Activated T-cell treated with anti-CD3 and anti-CD28 coated beads, Interleukin-2, amount 50 U/mL, for 4 hours (primary cell): ENCODE measurements at regions not wholly inside any gene's neighbourhood (a gene's known extent, or its start where the extent isn't known, plus 50 kb on each side); places are given as distances from the start of the nearest gene placed in this dataset.

Source experiments
- ATAC-seq, 2 donors: fragments of 200-7000 bp; cut with Tn5 transposase; one replicate each; pipeline ENCODE4 v1.10.0; 2021
- DNase-seq: peaks from one replicate; pipeline ENCODE4 v3.0.0-alpha.2; 2020
- H3K27me3 Mint-ChIP-seq: one replicate; pipeline ENCODE4 v1.8.0; 2021; ENCODE audit warnings: low read depth, mixed read lengths
- H3K36me3 Mint-ChIP-seq: one replicate; pipeline ENCODE4 v1.8.0; 2022; ENCODE audit warnings: mixed read lengths; ENCODE audit not compliant: insufficient read depth
- H3K4me1 Mint-ChIP-seq: one replicate; pipeline ENCODE4 v1.8.0; 2021; ENCODE audit warnings: low read depth, mixed read lengths
- H3K4me3 Mint-ChIP-seq: one replicate; pipeline ENCODE4 v1.8.0; 2021; ENCODE audit warnings: mild to moderate bottlenecking, moderate library complexity, mixed read lengths
- H3K9me3 Mint-ChIP-seq: one replicate; pipeline ENCODE4 v1.8.0; 2021; ENCODE audit warnings: mixed read lengths

- ATAC-seq (no peak), DNase-seq (no peak)
- Mint-ChIP-seq H3K4me1 (peaks cover 5% of the 10 kb centered on the region), H3K36me3 (no peaks in the 10 kb centered on the region), H3K27me3 (peaks cover 57% of the 10 kb centered on the region), H3K9me3 (no peaks in the 10 kb centered on the region), H3K4me3 (no peak overlapping the region)
These were observed 129.6 kb upstream of the IQSEC1 start for GRCh38 chr3:13202744-13203397.

- no peak for DNase-seq
- Mint-ChIP-seq H3K36me3 (no peaks in the 10 kb centered on the region), H3K4me1 (peaks cover 5% of the 10 kb centered on the region), H3K4me3 (no peak overlapping the region), H3K27me3 (peaks cover 48% of the 10 kb centered on the region), H3K9me3 (no peaks in the 10 kb centered on the region)
- ATAC-seq: no peak
These were observed 128.6 kb upstream of the IQSEC1 start for GRCh38 chr3:13201851-13202250.

GRCh38 chr3:13200946-13201345, 127.7 kb upstream of the IQSEC1 start:
- H3K4me3 Mint-ChIP-seq: no peak overlapping the region
- DNase-seq: no peak
- H3K9me3 Mint-ChIP-seq: no peaks in the 10 kb centered on the region

GRCh38 chr3:13200465-13200864, 127.2 kb upstream of the IQSEC1 start:
- peaks cover 17% of the 10 kb centered on the region for H3K4me1 Mint-ChIP-seq
- H3K27me3 Mint-ChIP-seq: peaks cover 37% of the 10 kb centered on the region
- H3K9me3 Mint-ChIP-seq: no peaks in the 10 kb centered on the region
- no peaks in the 10 kb centered on the region for H3K36me3 Mint-ChIP-seq
- H3K4me3 Mint-ChIP-seq: no peak overlapping the region
- ATAC-seq: no peak
- no peak for DNase-seq

More at GRCh38 chr3:13200946-13201345, 127.7 kb upstream of the IQSEC1 start:
- Mint-ChIP-seq H3K27me3 (peaks cover 41% of the 10 kb centered on the region), H3K4me1 (peaks cover 13% of the 10 kb centered on the region), H3K36me3 (no peaks in the 10 kb centered on the region)
- no peak for ATAC-seq

- Mint-ChIP-seq H3K9me3 (no peaks in the 10 kb centered on the region), H3K27me3 (peaks cover 32% of the 10 kb centered on the region), H3K36me3 (no peaks in the 10 kb centered on the region), H3K4me1 (peaks cover 21% of the 10 kb centered on the region), H3K4me3 (no peak overlapping the region)
- no peak for ATAC-seq
- DNase-seq: no peak
These were observed 126.7 kb upstream of the IQSEC1 start for GRCh38 chr3:13199899-13200451.

- Mint-ChIP-seq H3K27me3 (peaks cover 27% of the 10 kb centered on the region), H3K36me3 (no peaks in the 10 kb centered on the region), H3K4me3 (no peak overlapping the region), H3K4me1 (peaks cover 22% of the 10 kb centered on the region), H3K9me3 (no peaks in the 10 kb centered on the region)
- DNase-seq: no peak
- ATAC-seq: no peak
These were observed 126.0 kb upstream of the IQSEC1 start for GRCh38 chr3:13199006-13199776.

- no peaks in the 10 kb centered on the region for H3K9me3 Mint-ChIP-seq
- ATAC-seq (no peak), DNase-seq (no peak)
- peaks cover 25% of the 10 kb centered on the region for H3K27me3 Mint-ChIP-seq
- peaks cover 20% of the 10 kb centered on the region for H3K4me1 Mint-ChIP-seq
- no peak overlapping the region for H3K4me3 Mint-ChIP-seq
- no peaks in the 10 kb centered on the region for H3K36me3 Mint-ChIP-seq
These were observed 125.1 kb upstream of the IQSEC1 start for GRCh38 chr3:13198264-13198879.

GRCh38 chr3:13197795-13198194, 124.6 kb upstream of the IQSEC1 start:
- H3K9me3 Mint-ChIP-seq: no peaks in the 10 kb centered on the region

GRCh38 chr3:13197281-13197680, 124.1 kb upstream of the IQSEC1 start:
- no peak for ATAC-seq
- Mint-ChIP-seq H3K9me3 (no peaks in the 10 kb centered on the region), H3K4me1 (peaks cover 20% of the 10 kb centered on the region), H3K4me3 (no peak overlapping the region), H3K36me3 (no peaks in the 10 kb centered on the region), H3K27me3 (peaks cover 23% of the 10 kb centered on the region)
- DNase-seq: no peak

More at GRCh38 chr3:13197795-13198194, 124.6 kb upstream of the IQSEC1 start:
- peaks cover 25% of the 10 kb centered on the region for H3K27me3 Mint-ChIP-seq
- ATAC-seq (no peak), DNase-seq (no peak)
- peaks cover 20% of the 10 kb centered on the region for H3K4me1 Mint-ChIP-seq
- H3K36me3 Mint-ChIP-seq: no peaks in the 10 kb centered on the region
- H3K4me3 Mint-ChIP-seq: no peak overlapping the region

GRCh38 chr3:13195374-13195773, 122.1 kb upstream of the IQSEC1 start:
- ATAC-seq (no peak), DNase-seq (no peak)
- H3K4me1 Mint-ChIP-seq: peaks cover 23% of the 10 kb centered on the region
- peaks cover 16% of the 10 kb centered on the region for H3K27me3 Mint-ChIP-seq
- H3K9me3 Mint-ChIP-seq: no peaks in the 10 kb centered on the region
- no peak overlapping the region for H3K4me3 Mint-ChIP-seq
- H3K36me3 Mint-ChIP-seq: no peaks in the 10 kb centered on the region

- Mint-ChIP-seq H3K36me3 (no peaks in the 10 kb centered on the region), H3K4me3 (no peak overlapping the region), H3K9me3 (no peaks in the 10 kb centered on the region), H3K27me3 (peaks cover 9% of the 10 kb centered on the region), H3K4me1 (peaks cover 28% of the 10 kb centered on the region)
- ATAC-seq: no peak
- DNase-seq: no peak
These were observed 121.3 kb upstream of the IQSEC1 start for GRCh38 chr3:13194285-13195209.

GRCh38 chr3:13193320-13194284, 120.4 kb upstream of the IQSEC1 start:
- Mint-ChIP-seq H3K4me3 (no peak overlapping the region), H3K27me3 (peaks cover 9% of the 10 kb centered on the region), H3K36me3 (no peaks in the 10 kb centered on the region)

More at GRCh38 chr3:13193320-13194284, 120.4 kb upstream of the IQSEC1 start:
- DNase-seq (no peak), ATAC-seq (no peak)
- Mint-ChIP-seq H3K4me1 (peaks cover 35% of the 10 kb centered on the region), H3K9me3 (no peaks in the 10 kb centered on the region)
